HepG2 (cell line): ENCODE measurements at regions not wholly inside any gene's neighbourhood (a gene's known extent, or its start where the extent isn't known, plus 50 kb on each side); places are given as distances from the start of the nearest gene placed in this dataset.

Source experiments
- ATAC-seq: fragments of 200-7000 bp; cut with Tn5 transposase; 3 replicates; pipeline ENCODE4 v1.9.1; 2020; ENCODE audit warnings: mild to moderate bottlenecking, moderate library complexity
- BruUV-seq: library from RNA; stranded (reverse); fragments of 400-500 nt; replicated peaks from 2 replicates; lab custom pipeline; 2021; lab: Mats Ljungman, UMichigan
- CTCF ChIA-PET: fragments of 300-600 bp; formaldehyde crosslinking; extraction: SDS; loops from one replicate; lab custom pipeline; 2021; ENCODE audit warnings: low total read pairs, inconsistent platforms, low intra/inter-chr PET ratio; lab: Yijun Ruan, JAX
- POLR2A ChIA-PET: fragments of 350-600 bp; sonication (Branson Sonifier 250); formaldehyde crosslinking; loops from one replicate; lab custom pipeline; 2020; ENCODE audit warnings: antibody characterized with exemption, inconsistent platforms; lab: Yijun Ruan, JAX
- DNase-seq: peaks from one replicate; pipeline ENCODE4 v3.0.0-alpha.2; 2015; ENCODE audit warnings: low spot score
- FAIRE-seq: peaks from 3 replicates; lab custom pipeline; 2011; peaks lifted over from hg19 to GRCh38; lab: Jason Lieb, UNC
- H2AFZ ChIP-seq: one replicate; pipeline ENCODE4 v1.6.1; 2011; ENCODE audit warnings: low read length, inconsistent platforms
- H3K27ac ChIP-seq: fragments of 300-600 bp; 3 replicates; pipeline ENCODE4 v1.8.0; 2011; ENCODE audit warnings: mixed run types, mild to moderate bottlenecking, mixed read lengths, low read length, inconsistent platforms; ENCODE audit not compliant: insufficient read depth; ENCODE audit errors: extremely low read length
- H3K27me3 ChIP-seq, 2 experiments: fragments of 200-600 bp in 1 of 2; 2 replicates in 1 of 2; 3 replicates in 1 of 2; pipeline versions ENCODE4 v1.6.0 to v1.8.0; 2011; ENCODE audit warnings: low read length in 2 of 2, mild to moderate bottlenecking in 2 of 2, moderate library complexity in 2 of 2, inconsistent platforms in 1 of 2; ENCODE audit not compliant: insufficient read depth in 2 of 2, control insufficient read depth in 1 of 2
- H3K36me3 ChIP-seq, 2 experiments: fragments of 200-600 bp in 1 of 2; replicated peaks in 1 of 2; 2 replicates in 1 of 2; 3 replicates in 1 of 2; pipeline versions ENCODE4 v1.5.1 to v1.8.0; 2011; ENCODE audit warnings: low read length in 2 of 2, inconsistent platforms in 1 of 2; ENCODE audit not compliant: insufficient read depth in 2 of 2, control insufficient read depth in 1 of 2
- H3K4me1 ChIP-seq: 2 replicates; pipeline ENCODE4 v1.5.1; 2012; ENCODE audit warnings: low read length, inconsistent platforms; ENCODE audit not compliant: insufficient read depth
- H3K4me2 ChIP-seq: 2 replicates; pipeline ENCODE4 v1.6.0; 2011; ENCODE audit warnings: low read depth, low read length, inconsistent platforms
- H3K4me3 ChIP-seq, 3 experiments: fragments of 200-600 bp in 1 of 3; sonication (generic), shearing (Covaris generic) in 1 of 3; replicated peaks in 1 of 3; 2 replicates each; pipeline ENCODE4 v1.5.1; 2011 to 2016; ENCODE audit warnings: low read length in 3 of 3, inconsistent platforms in 2 of 3, low read depth in 2 of 3, mild to moderate bottlenecking in 2 of 3, control low read depth in 1 of 3, mixed read lengths in 1 of 3; ENCODE audit not compliant: insufficient read depth in 1 of 3
- H3K79me2 ChIP-seq: one replicate; pipeline ENCODE4 v1.6.1; 2011; ENCODE audit warnings: low read length, inconsistent platforms; ENCODE audit not compliant: insufficient read depth
- H3K9ac ChIP-seq: 2 replicates; pipeline ENCODE4 v1.6.0; 2011; ENCODE audit warnings: mild to moderate bottlenecking, low read depth, low read length, inconsistent platforms; ENCODE audit not compliant: insufficient read depth
- H3K9me3 ChIP-seq: 2 replicates; pipeline ENCODE4 v1.5.1; 2012; ENCODE audit warnings: mild to moderate bottlenecking, low read length
- H4K20me1 ChIP-seq: 2 replicates; pipeline ENCODE4 v1.6.0; 2011; ENCODE audit warnings: inconsistent platforms, mild to moderate bottlenecking, low read length, moderate library complexity; ENCODE audit not compliant: insufficient read depth
- FOXA1 ChIP-seq, 2 experiments: fragments of 450-650 bp in 1 of 2; sonication (generic) in 1 of 2; formaldehyde crosslinking in 1 of 2; IDR thresholded peaks; 2 replicates each; pipeline versions ENCODE4 v1.4.0 to v1.6.1; 2016 to 2020; ENCODE audit warnings: missing genetic modification reagents in 1 of 2
- HMGA1 ChIP-seq: sonication (generic); formaldehyde crosslinking; conservative IDR thresholded peaks from 2 replicates; pipeline ENCODE4 v1.4.0; 2020; ENCODE audit warnings: missing genetic modification reagents
- PPARG ChIP-seq: conservative IDR thresholded peaks from 2 replicates; pipeline ENCODE4 v1.6.1; 2016; ENCODE audit warnings: missing biosample characterization, missing genetic modification reagents
- RELA ChIP-seq: sonication (generic); formaldehyde crosslinking; IDR thresholded peaks from 2 replicates; pipeline ENCODE4 v1.4.0; 2020; ENCODE audit warnings: missing genetic modification reagents
- TP53 ChIP-seq: sonication (generic); formaldehyde crosslinking; conservative IDR thresholded peaks from 2 replicates; pipeline ENCODE4 v1.4.0; 2020; ENCODE audit warnings: missing genetic modification reagents
- ZBTB21 ChIP-seq: sonication (generic); formaldehyde crosslinking; IDR thresholded peaks from 2 replicates; pipeline ENCODE4 v1.4.0; 2020; ENCODE audit warnings: missing genetic modification reagents
- ZNF124 ChIP-seq: sonication (generic); formaldehyde crosslinking; IDR thresholded peaks from 2 replicates; pipeline ENCODE4 v1.4.0; 2020; ENCODE audit warnings: missing genetic modification reagents
- ZNF138 ChIP-seq: sonication (generic); formaldehyde crosslinking; IDR thresholded peaks from 2 replicates; pipeline ENCODE4 v1.5.0; 2020; ENCODE audit warnings: mild to moderate bottlenecking, low read depth, missing genetic modification reagents
- WGBS: methylation state at CpG from one replicate; pipeline ENCODE4 v1.1.6; 2017; ENCODE audit warnings: low lambda C conversion rate; 5-methylcytosine and 5-hydroxymethylcytosine counted together
- in situ Hi-C: cut with HindIII; loops from 2 replicates; pipeline ENCODE4 v1.10.0; 2017; ENCODE audit warnings: low pct_unique_long_range_greater_than_20kb; ENCODE audit not compliant: extremely low pct_ligation_motif_present
- intact Hi-C: fragments of 100-400 bp; cut with micrococcal nuclease; formaldehyde crosslinking; loops from one replicate; pipeline ENCODE4 v1.10.0; 2022; ENCODE audit not compliant: unreplicated experiment
- TF ChIP-seq, protein P1 (sequence below): sonication (generic); IDR thresholded peaks from 2 replicates; pipeline ENCODE4 v1.6.1; 2016; ENCODE audit warnings: low read depth, borderline replicate concordance
- TF ChIP-seq, protein P2 (sequence below): sonication (generic); formaldehyde crosslinking; IDR thresholded peaks from 2 replicates; pipeline ENCODE4 v1.8.0; 2022; ENCODE audit warnings: low read depth, missing genetic modification reagents
- TF ChIP-seq, protein P3 (sequence below): sonication (generic); formaldehyde crosslinking; IDR thresholded peaks from 2 replicates; pipeline ENCODE4 v1.5.1; 2020; ENCODE audit warnings: missing genetic modification reagents, mild to moderate bottlenecking, borderline replicate concordance
- TF ChIP-seq, protein P4 (sequence below): sonication (generic); formaldehyde crosslinking; IDR thresholded peaks from 2 replicates; pipeline ENCODE4 v1.4.0; 2020; ENCODE audit warnings: mild to moderate bottlenecking, missing genetic modification reagents

DNA sequence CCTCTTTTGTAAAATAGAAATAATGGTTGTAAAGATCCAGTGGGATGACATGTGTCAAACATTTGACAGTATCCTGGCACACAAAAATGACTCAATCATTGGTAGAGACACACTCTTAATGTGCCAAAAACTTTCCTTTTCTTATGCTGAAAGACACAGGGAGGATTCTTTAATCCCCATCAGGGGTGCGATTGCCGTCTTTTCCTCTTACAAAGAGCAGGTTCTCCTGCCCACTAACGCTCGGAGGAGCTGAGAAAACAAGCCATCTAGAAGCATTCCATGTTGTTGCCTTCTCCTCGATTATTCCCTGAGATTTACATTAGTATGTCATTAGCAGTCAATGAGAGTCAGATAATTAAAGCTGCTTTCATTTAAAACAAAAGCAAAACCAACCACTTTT lies 342.6 kb upstream of the CCNH start:
- CTCF ChIA-PET, result no interaction called here

DNA sequence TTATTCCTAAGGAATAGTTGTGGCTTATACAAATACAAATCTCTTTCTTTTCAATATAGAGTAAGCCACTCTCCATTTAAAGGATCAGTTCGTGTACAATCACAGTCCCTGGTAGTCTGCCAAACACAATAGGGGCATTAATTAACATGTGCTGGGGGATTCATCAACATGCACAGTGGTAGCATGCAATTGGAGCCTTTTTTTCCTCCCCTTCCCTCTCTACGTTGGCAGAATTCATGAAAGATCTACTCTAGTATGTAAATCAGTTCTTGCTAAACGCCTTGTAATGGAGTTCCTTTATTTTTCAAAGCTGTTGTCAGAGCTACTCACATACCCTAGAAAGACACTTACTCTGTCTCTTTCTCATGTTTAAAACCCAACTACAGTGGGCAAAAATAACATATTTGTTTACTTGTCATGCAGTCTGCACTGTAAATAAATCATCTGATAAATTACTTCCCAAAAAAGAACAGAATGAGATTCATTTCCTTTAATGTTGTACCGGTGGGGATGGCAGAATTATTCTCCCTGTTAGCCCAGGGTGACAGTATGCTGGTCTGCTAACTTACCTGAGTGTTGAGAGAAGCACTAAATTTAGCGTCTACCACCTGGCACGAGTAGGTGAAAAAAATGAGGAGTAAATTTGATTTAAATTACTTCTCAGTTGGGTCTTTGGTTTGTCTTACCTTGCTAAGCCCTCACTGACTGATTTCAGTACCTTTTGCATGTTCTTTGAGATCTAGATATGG lies 341.5 kb upstream of the CCNH start:
- POLR2A ChIA-PET, result no interaction called here
- Histone ChIP-seq H3K36me3 (no peaks in the 10 kb centered on the region), H3K27ac (no peak overlapping the region), H3K9me3 (no peaks in the 10 kb centered on the region), H4K20me1 (no peaks in the 10 kb centered on the region), H3K4me2 (no peak overlapping the region), H3K4me1 (no peaks in the 10 kb centered on the region), H3K4me3 (no peak overlapping the region), H3K27me3 (no peaks in the 10 kb centered on the region), H2AFZ (no peak overlapping the region), H3K9ac (no peak overlapping the region), H3K79me2 (no peaks in the 10 kb centered on the region)
- CTCF ChIA-PET, result no interaction called here
- no TSS peak for BruUV-seq
- DNase-seq (no peak), FAIRE-seq (no peak), ATAC-seq (no peak)
- intact Hi-C loops (no loop called here), in situ Hi-C loops (no loop called here)
- WGBS, result 4% methylated on average over 6 of the region's 6 CpGs
- TF ChIP-seq, protein P1, sequence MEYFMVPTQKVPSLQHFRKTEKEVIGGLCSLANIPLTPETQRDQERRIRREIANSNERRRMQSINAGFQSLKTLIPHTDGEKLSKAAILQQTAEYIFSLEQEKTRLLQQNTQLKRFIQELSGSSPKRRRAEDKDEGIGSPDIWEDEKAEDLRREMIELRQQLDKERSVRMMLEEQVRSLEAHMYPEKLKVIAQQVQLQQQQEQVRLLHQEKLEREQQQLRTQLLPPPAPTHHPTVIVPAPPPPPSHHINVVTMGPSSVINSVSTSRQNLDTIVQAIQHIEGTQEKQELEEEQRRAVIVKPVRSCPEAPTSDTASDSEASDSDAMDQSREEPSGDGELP, result no peak
- TF ChIP-seq ZNF124 (CRISPR knock-in tag) (no peak), FOXA1 (IDR thresholded peaks at IDR 0.05) (no peak), FOXA1 (CRISPR knock-in tag; IDR thresholded peaks at IDR 0.05) (no peak), RELA (CRISPR knock-in tag) (no peak), ZBTB21 (CRISPR knock-in tag) (no peak), ZNF138 (CRISPR knock-in tag) (no peak), PPARG (CRISPR knock-in tag) (no peak), TP53 (CRISPR knock-in tag) (no peak), HMGA1 (CRISPR knock-in tag) (no peak)
- TF ChIP-seq, protein P2, sequence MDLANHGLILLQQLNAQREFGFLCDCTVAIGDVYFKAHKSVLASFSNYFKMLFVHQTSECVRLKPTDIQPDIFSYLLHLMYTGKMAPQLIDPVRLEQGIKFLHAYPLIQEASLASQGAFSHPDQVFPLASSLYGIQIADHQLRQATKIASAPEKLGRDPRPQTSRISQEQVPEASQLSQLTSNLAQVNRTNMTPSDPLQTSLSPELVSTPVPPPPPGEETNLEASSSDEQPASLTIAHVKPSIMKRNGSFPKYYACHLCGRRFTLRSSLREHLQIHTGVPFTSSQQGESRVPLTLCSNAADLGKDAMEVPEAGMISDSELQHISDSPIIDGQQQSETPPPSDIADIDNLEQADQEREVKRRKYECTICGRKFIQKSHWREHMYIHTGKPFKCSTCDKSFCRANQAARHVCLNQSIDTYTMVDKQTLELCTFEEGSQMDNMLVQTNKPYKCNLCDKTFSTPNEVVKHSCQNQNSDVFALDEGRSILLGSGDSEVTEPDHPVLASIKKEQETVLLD (CRISPR knock-in tag), result no peak
- TF ChIP-seq, protein P3, sequence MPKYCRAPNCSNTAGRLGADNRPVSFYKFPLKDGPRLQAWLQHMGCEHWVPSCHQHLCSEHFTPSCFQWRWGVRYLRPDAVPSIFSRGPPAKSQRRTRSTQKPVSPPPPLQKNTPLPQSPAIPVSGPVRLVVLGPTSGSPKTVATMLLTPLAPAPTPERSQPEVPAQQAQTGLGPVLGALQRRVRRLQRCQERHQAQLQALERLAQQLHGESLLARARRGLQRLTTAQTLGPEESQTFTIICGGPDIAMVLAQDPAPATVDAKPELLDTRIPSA (CRISPR knock-in tag), result no peak

More for the DNA sequence above, 342.6 kb upstream of the CCNH start:
- POLR2A ChIA-PET, result no interaction called here
- ATAC-seq (no peak), DNase-seq (no peak), FAIRE-seq (no peak)
- Histone ChIP-seq H3K4me3 (no peak overlapping the region), H3K4me2 (no peak overlapping the region), H3K27ac (no peak overlapping the region), H4K20me1 (no peaks in the 10 kb centered on the region), H3K27me3 (no peaks in the 10 kb centered on the region), H3K4me1 (no peaks in the 10 kb centered on the region), H3K9me3 (no peaks in the 10 kb centered on the region), H2AFZ (no peak overlapping the region), H3K9ac (no peak overlapping the region), H3K36me3 (no peaks in the 10 kb centered on the region), H3K79me2 (no peaks in the 10 kb centered on the region)
- 3% methylated on average over 5 of the region's 5 CpGs for WGBS
- intact Hi-C loops (no loop called here), in situ Hi-C loops (no loop called here)
- TF ChIP-seq, protein P4, sequence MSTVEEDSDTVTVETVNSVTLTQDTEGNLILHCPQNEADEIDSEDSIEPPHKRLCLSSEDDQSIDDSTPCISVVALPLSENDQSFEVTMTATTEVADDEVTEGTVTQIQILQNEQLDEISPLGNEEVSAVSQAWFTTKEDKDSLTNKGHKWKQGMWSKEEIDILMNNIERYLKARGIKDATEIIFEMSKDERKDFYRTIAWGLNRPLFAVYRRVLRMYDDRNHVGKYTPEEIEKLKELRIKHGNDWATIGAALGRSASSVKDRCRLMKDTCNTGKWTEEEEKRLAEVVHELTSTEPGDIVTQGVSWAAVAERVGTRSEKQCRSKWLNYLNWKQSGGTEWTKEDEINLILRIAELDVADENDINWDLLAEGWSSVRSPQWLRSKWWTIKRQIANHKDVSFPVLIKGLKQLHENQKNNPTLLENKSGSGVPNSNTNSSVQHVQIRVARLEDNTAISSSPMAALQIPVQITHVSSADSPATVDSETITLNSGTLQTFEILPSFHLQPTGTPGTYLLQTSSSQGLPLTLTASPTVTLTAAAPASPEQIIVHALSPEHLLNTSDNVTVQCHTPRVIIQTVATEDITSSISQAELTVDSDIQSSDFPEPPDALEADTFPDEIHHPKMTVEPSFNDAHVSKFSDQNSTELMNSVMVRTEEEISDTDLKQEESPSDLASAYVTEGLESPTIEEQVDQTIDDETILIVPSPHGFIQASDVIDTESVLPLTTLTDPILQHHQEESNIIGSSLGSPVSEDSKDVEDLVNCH (CRISPR knock-in tag), result no peak
- BruUV-seq, result no TSS peak
